ENCODE measurements at regions not wholly inside any gene's neighbourhood (a gene's known extent, or its start where the extent isn't known, plus 50 kb on each side); places are given as distances from the start of the nearest gene placed in this dataset.

DNA sequence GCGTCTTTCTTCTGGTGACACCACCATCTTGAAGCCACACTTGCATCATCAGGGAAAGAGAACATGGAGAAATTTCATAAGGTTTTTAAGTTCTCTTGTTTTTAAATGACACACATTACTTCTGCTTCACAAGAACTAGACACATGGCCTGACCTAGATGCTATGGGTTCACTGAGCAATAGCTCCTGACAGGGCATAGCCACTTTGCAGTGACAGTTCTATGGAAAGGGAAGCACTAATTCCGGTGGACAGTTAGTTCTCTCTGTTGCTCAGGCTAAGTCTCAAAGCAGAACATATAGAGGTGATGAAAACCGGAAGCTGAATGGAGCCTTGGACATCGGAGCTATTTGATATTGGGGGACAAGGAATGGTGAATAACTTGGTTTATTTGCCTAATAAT lies 940.1 kb upstream of the WWC1 start (continued):
- TF ChIP-seq JUN (CRISPR knock-in tag; IDR thresholded peaks at IDR 0.05) (no peak), ELF4 (CRISPR knock-in tag; IDR thresholded peaks at IDR 0.05; ENCODE audit: low read depth) (no peak), ZNF423 (CRISPR knock-in tag; IDR thresholded peaks at IDR 0.05) (no peak)
- TF ChIP-seq, protein P1, sequence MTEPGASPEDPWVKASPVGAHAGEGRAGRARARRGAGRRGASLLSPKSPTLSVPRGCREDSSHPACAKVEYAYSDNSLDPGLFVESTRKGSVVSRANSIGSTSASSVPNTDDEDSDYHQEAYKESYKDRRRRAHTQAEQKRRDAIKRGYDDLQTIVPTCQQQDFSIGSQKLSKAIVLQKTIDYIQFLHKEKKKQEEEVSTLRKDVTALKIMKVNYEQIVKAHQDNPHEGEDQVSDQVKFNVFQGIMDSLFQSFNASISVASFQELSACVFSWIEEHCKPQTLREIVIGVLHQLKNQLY (CRISPR knock-in tag; IDR thresholded peaks at IDR 0.05) = no peak
- TF ChIP-seq, protein P2, sequence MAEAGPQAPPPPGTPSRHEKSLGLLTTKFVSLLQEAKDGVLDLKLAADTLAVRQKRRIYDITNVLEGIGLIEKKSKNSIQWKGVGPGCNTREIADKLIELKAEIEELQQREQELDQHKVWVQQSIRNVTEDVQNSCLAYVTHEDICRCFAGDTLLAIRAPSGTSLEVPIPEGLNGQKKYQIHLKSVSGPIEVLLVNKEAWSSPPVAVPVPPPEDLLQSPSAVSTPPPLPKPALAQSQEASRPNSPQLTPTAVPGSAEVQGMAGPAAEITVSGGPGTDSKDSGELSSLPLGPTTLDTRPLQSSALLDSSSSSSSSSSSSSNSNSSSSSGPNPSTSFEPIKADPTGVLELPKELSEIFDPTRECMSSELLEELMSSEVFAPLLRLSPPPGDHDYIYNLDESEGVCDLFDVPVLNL (CRISPR knock-in tag; IDR thresholded peaks at IDR 0.05; ENCODE audit: borderline replicate concordance, low read depth) = no peak

DNA sequence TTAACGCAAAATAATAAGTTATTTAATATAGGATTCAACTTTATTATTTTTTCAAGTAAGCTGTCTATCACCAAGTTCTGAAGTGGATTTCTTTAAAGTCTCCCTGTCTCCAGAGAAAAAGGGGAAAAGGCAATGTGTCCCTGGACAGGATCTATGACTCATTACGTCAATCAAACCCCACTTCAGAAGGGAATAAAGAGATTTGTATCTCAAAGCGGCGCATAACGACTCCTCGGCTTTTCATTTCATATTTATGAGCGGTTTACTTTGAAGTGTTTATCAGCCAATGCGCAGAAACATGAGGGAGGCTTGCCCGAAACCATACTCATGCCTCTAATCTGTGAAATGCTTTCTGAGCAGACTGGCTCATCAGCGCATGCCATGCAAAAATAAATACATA lies 938.6 kb upstream of the WWC1 start:
- peaks cover 26% of the 10 kb centered on the region for H3K4me1 Mint-ChIP-seq
- POLR2A ChIA-PET = no interaction called here
- H3K4me3 Mint-ChIP-seq = no peak overlapping the region
- H3K27me3 Mint-ChIP-seq (ENCODE audit: low read depth) = no peaks in the 10 kb centered on the region
- no peak for DNase-seq (ENCODE audit: low spot score)
- no peaks in the 10 kb centered on the region; the same call in 1 of the 2 replicates for H3K36me3 Mint-ChIP-seq
- peaks cover 4% of the 10 kb centered on the region; the same call in 1 of the 2 replicates for H3K9me3 Mint-ChIP-seq
- no peak overlapping the region for H3K27ac Mint-ChIP-seq
- CTCF ChIA-PET = no interaction called here
- TF ChIP-seq, protein P3, sequence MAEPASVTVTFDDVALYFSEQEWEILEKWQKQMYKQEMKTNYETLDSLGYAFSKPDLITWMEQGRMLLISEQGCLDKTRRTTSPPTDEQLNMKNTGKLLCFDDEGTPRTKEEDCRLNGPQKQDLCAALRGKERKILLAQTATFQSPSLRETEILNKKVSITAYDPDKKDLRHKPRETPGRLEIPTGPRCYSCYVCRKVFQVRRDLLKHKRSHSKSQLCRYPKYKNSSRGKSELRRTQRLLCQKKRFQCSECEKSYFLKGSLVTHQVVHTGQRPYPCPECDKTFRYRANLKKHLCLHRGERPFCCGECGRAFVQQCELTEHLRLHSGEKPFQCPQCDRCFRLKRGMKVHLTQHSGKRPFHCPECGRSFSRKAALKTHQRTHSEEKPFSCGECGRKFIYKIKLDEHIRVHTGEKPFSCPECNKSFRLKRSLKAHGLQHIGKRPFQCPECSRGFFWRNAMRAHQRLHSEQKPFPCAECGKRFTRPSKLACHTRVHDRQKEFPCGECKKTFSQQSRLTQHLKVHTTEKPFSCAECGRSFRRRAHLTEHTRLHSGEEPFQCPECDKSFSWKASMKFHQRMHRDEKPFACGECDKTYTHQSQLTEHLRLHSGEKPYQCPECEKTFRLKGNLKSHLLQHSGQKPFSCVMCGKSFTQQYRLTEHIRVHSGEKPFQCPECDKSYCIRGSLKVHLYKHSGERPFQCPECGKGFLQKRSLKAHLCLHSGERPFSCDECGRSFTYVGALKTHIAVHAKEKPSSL (CRISPR knock-in tag; conservative IDR thresholded peaks at IDR 0.05) = no peak
- TF ChIP-seq ESRRA (CRISPR knock-in tag; IDR thresholded peaks at IDR 0.05; ENCODE audit: borderline replicate concordance) (no peak), CBFB (CRISPR knock-in tag; IDR thresholded peaks at IDR 0.05; ENCODE audit: low read depth) (no peak)
- TF ChIP-seq, protein P2 (CRISPR knock-in tag; IDR thresholded peaks at IDR 0.05; ENCODE audit: borderline replicate concordance, low read depth) = no peak
- no peak for ATAC-seq

DNA sequence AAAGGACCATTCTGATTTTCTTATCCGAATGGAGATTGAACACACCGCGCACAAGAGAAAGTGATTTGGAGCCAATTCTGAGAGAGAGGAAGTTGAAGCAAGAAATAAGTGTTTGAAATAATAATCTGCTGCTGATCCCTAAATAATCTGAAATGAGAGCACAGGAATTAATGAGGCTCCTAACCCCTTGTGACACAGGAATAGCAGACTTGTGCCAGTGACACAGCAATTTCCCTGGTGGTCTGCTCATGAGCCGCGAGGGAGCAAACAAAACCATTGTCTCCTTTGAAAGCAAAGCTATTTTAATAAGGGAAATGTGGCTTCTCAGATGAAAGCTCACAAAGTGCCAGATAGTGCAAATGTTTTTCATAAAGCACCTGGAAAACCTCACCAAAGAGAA lies 936.1 kb upstream of the WWC1 start:
- no peaks in the 10 kb centered on the region; the same call in 1 of the 2 replicates for H3K36me3 Mint-ChIP-seq
- CTCF ChIA-PET = no interaction called here
- H3K27ac Mint-ChIP-seq = peak overlapping the region; percentile 12; the same call in 1 of the 2 replicates
- H3K27me3 Mint-ChIP-seq (ENCODE audit: low read depth) = no peaks in the 10 kb centered on the region
- H3K4me1 Mint-ChIP-seq = peaks cover 26% of the 10 kb centered on the region
- ATAC-seq = no peak
- TF ChIP-seq ELF4 (CRISPR knock-in tag; IDR thresholded peaks at IDR 0.05; ENCODE audit: low read depth) = no peak
- TF ChIP-seq ZBTB21 (CRISPR knock-in tag; IDR thresholded peaks at IDR 0.05; ENCODE audit: borderline replicate concordance) = no peak
- peak; percentile 73 for TF ChIP-seq NFE2L1 (CRISPR knock-in tag; IDR thresholded peaks at IDR 0.05)
- peaks cover 4% of the 10 kb centered on the region; the same call in 1 of the 2 replicates for H3K9me3 Mint-ChIP-seq
- no peak overlapping the region for H3K4me3 Mint-ChIP-seq
- DNase-seq (ENCODE audit: low spot score) = no peak
- POLR2A ChIA-PET = no interaction called here

DNA sequence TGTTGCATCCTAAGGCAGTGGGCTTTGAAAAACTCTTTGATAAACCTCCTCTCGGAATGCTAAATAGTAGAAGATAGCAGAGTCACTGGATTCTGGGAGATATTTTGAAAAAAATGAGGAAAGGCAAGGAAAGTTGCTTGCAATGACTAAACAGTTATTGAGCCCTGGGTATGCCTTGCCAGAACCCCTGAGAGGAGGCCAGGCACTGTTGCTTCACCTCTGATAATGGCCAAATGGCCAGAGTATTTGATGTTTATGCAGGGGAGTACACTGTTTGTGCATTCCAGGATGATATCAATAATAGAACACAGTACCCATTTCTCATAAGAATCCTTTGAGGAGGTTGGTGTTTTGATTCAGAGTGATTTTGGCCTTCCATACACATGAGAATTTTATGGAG lies 935.1 kb upstream of the WWC1 start:
- Mint-ChIP-seq H3K27me3 (ENCODE audit: low read depth) (no peaks in the 10 kb centered on the region), H3K4me1 (peaks cover 26% of the 10 kb centered on the region), H3K9me3 (peaks cover 4% of the 10 kb centered on the region; the same call in 1 of the 2 replicates), H3K4me3 (no peak overlapping the region), H3K36me3 (no peaks in the 10 kb centered on the region; the same call in 1 of the 2 replicates), H3K27ac (no peak overlapping the region)
- ChIA-PET POLR2A (interaction anchor here (0.7 kb wide), 2 partner anchors 344 to 1086 kb away, joined by 5 to 6 read pairs; no protein-coding TSS in a partner anchor), CTCF (interaction anchor here (0.6 to 0.7 kb wide), 2 partner anchors 50 to 94 kb away, joined by 3 to 6 read pairs; no protein-coding TSS in a partner anchor)
- ATAC-seq (no peak), DNase-seq (ENCODE audit: low spot score) (no peak)
- TF ChIP-seq, protein P4, sequence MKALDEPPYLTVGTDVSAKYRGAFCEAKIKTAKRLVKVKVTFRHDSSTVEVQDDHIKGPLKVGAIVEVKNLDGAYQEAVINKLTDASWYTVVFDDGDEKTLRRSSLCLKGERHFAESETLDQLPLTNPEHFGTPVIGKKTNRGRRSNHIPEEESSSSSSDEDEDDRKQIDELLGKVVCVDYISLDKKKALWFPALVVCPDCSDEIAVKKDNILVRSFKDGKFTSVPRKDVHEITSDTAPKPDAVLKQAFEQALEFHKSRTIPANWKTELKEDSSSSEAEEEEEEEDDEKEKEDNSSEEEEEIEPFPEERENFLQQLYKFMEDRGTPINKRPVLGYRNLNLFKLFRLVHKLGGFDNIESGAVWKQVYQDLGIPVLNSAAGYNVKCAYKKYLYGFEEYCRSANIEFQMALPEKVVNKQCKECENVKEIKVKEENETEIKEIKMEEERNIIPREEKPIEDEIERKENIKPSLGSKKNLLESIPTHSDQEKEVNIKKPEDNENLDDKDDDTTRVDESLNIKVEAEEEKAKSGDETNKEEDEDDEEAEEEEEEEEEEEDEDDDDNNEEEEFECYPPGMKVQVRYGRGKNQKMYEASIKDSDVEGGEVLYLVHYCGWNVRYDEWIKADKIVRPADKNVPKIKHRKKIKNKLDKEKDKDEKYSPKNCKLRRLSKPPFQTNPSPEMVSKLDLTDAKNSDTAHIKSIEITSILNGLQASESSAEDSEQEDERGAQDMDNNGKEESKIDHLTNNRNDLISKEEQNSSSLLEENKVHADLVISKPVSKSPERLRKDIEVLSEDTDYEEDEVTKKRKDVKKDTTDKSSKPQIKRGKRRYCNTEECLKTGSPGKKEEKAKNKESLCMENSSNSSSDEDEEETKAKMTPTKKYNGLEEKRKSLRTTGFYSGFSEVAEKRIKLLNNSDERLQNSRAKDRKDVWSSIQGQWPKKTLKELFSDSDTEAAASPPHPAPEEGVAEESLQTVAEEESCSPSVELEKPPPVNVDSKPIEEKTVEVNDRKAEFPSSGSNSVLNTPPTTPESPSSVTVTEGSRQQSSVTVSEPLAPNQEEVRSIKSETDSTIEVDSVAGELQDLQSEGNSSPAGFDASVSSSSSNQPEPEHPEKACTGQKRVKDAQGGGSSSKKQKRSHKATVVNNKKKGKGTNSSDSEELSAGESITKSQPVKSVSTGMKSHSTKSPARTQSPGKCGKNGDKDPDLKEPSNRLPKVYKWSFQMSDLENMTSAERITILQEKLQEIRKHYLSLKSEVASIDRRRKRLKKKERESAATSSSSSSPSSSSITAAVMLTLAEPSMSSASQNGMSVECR (CRISPR knock-in tag; IDR thresholded peaks at IDR 0.05; ENCODE audit: borderline replicate concordance) = no peak
- TF ChIP-seq, protein P5, sequence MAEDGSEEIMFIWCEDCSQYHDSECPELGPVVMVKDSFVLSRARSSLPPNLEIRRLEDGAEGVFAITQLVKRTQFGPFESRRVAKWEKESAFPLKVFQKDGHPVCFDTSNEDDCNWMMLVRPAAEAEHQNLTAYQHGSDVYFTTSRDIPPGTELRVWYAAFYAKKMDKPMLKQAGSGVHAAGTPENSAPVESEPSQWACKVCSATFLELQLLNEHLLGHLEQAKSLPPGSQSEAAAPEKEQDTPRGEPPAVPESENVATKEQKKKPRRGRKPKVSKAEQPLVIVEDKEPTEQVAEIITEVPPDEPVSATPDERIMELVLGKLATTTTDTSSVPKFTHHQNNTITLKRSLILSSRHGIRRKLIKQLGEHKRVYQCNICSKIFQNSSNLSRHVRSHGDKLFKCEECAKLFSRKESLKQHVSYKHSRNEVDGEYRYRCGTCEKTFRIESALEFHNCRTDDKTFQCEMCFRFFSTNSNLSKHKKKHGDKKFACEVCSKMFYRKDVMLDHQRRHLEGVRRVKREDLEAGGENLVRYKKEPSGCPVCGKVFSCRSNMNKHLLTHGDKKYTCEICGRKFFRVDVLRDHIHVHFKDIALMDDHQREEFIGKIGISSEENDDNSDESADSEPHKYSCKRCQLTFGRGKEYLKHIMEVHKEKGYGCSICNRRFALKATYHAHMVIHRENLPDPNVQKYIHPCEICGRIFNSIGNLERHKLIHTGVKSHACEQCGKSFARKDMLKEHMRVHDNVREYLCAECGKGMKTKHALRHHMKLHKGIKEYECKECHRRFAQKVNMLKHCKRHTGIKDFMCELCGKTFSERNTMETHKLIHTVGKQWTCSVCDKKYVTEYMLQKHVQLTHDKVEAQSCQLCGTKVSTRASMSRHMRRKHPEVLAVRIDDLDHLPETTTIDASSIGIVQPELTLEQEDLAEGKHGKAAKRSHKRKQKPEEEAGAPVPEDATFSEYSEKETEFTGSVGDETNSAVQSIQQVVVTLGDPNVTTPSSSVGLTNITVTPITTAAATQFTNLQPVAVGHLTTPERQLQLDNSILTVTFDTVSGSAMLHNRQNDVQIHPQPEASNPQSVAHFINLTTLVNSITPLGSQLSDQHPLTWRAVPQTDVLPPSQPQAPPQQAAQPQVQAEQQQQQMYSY (CRISPR knock-in tag; IDR thresholded peaks at IDR 0.05) = no peak
- TF ChIP-seq EMX1 (CRISPR knock-in tag; IDR thresholded peaks at IDR 0.05) (no peak), CREB1 (CRISPR knock-in tag; IDR thresholded peaks at IDR 0.05) (no peak)
